Middle frontal gyrus (tissue), 1 donor: ENCODE measurements at regions not wholly inside any gene's neighbourhood (a gene's known extent, or its start where the extent isn't known, plus 50 kb on each side); places are given as distances from the start of the nearest gene placed in this dataset.
"Not testable (repeated sequence)": the region's sequence is repeated elsewhere in the genome, so short reads cannot be mapped to it uniquely, and the experiment has no call there.

Experiments
- DNase-seq: peaks from one replicate; pipeline ENCODE4 v3.0.0-alpha.2; 2015; ENCODE audit warnings: low spot score; ENCODE audit errors: extremely low spot score

GRCh38 chr14:85016496-85016895 is 513.4 kb upstream of the FLRT2 start:
- no peak for DNase-seq

- DNase-seq = not testable (repeated sequence)
Observed at GRCh38 chr14:85023866-85024265, 506.1 kb upstream of the FLRT2 start.

- no peak for DNase-seq
Observed at GRCh38 chr14:85024931-85025330, 505.0 kb upstream of the FLRT2 start.

GRCh38 chr14:85027681-85028370 is 502.1 kb upstream of the FLRT2 start:
- no peak for DNase-seq

- DNase-seq = no peak
Observed at GRCh38 chr14:85037411-85037810, 492.5 kb upstream of the FLRT2 start.

GRCh38 chr14:85038526-85039352 is 491.2 kb upstream of the FLRT2 start:
- no peak for DNase-seq

- no peak for DNase-seq
Observed at GRCh38 chr14:85039353-85039626, 490.7 kb upstream of the FLRT2 start.

GRCh38 chr14:85040046-85040685 is 489.8 kb upstream of the FLRT2 start:
- no peak for DNase-seq

GRCh38 chr14:85041618-85042017 is 488.3 kb upstream of the FLRT2 start:
- DNase-seq = no peak

- DNase-seq = no peak
Observed at GRCh38 chr14:85042301-85042700, 487.6 kb upstream of the FLRT2 start.

GRCh38 chr14:85050180-85050579 is 479.8 kb upstream of the FLRT2 start:
- DNase-seq = no peak

- DNase-seq = no peak
Observed at GRCh38 chr14:85052646-85053045, 477.3 kb upstream of the FLRT2 start.

GRCh38 chr14:85054178-85054577 is 475.8 kb upstream of the FLRT2 start:
- DNase-seq = no peak

- DNase-seq = no peak
Observed at GRCh38 chr14:85056267-85056666, 473.7 kb upstream of the FLRT2 start.

- DNase-seq = no peak
Observed at GRCh38 chr14:85057221-85057620, 472.7 kb upstream of the FLRT2 start.

- DNase-seq = no peak
Observed at GRCh38 chr14:85058150-85058549, 471.8 kb upstream of the FLRT2 start.

GRCh38 chr14:85060121-85060520 is 469.8 kb upstream of the FLRT2 start:
- no peak for DNase-seq

GRCh38 chr14:85061256-85061655 is 468.7 kb upstream of the FLRT2 start:
- DNase-seq = no peak

GRCh38 chr14:85063747-85064146 is 466.2 kb upstream of the FLRT2 start:
- DNase-seq = no peak

GRCh38 chr14:85071447-85071846 is 458.5 kb upstream of the FLRT2 start:
- DNase-seq = no peak

GRCh38 chr14:85074955-85075354 is 455.0 kb upstream of the FLRT2 start:
- no peak for DNase-seq

GRCh38 chr14:85075694-85076476 is 454.1 kb upstream of the FLRT2 start:
- no peak for DNase-seq
